CD14-positive monocyte (primary cell): ENCODE measurements at regions not wholly inside any gene's neighbourhood (a gene's known extent, or its start where the extent isn't known, plus 50 kb on each side); places are given as distances from the start of the nearest gene placed in this dataset.

Experiments
- DNase-seq, 3 donors: peaks; one replicate each; pipeline ENCODE4 v3.0.0-alpha.2; 2011 to 2022
- H2AFZ ChIP-seq: 2 replicates; pipeline ENCODE4 v1.6.0; 2012; ENCODE audit warnings: mild to moderate bottlenecking, low read depth, low read length, inconsistent platforms; ENCODE audit not compliant: insufficient read depth, poor library complexity, severe bottlenecking
- H3K27ac ChIP-seq, 2 donors: 1 replicate in 1 of 2; 2 replicates in 1 of 2; pipeline ENCODE4 v1.5.1; 2012 to 2013; ENCODE audit warnings: low read length in 2 of 2, control low read depth in 1 of 2, inconsistent platforms in 1 of 2, low read depth in 1 of 2, mild to moderate bottlenecking in 1 of 2
- H3K27me3 ChIP-seq, 2 donors: one replicate each; pipeline versions ENCODE4 v1.6.0 to v1.6.1; 2011 to 2013; ENCODE audit warnings: low read length in 2 of 2; ENCODE audit not compliant: control insufficient read depth in 2 of 2, insufficient read depth in 2 of 2
- H3K36me3 ChIP-seq, 2 donors: replicated peaks in 1 of 2; 1 replicate in 1 of 2; 2 replicates in 1 of 2; pipeline versions ENCODE4 v1.5.1 to v1.6.1; 2012 to 2013; ENCODE audit warnings: low read length in 2 of 2, control low read depth in 1 of 2, inconsistent platforms in 1 of 2, mild to moderate bottlenecking in 1 of 2; ENCODE audit not compliant: insufficient read depth in 2 of 2, control insufficient read depth in 1 of 2
- H3K4me1 ChIP-seq, 2 donors: 1 replicate in 1 of 2; 2 replicates in 1 of 2; pipeline versions ENCODE4 v1.5.1 to v1.6.1; 2012 to 2013; ENCODE audit warnings: low read length in 2 of 2, control low read depth in 1 of 2, inconsistent platforms in 1 of 2, mild to moderate bottlenecking in 1 of 2, moderate library complexity in 1 of 2; ENCODE audit not compliant: insufficient read depth in 2 of 2, control insufficient read depth in 1 of 2
- H3K4me2 ChIP-seq: replicated peaks from 2 replicates; pipeline ENCODE3; 2012; ENCODE audit warnings: low read length, moderate library complexity, mild to moderate bottlenecking; ENCODE audit not compliant: poor library complexity, severe bottlenecking; ENCODE audit errors: extremely low read depth
- H3K4me3 ChIP-seq, 3 experiments: fragments of 200-600 bp in 1 of 3; sonication (generic) in 1 of 3; replicated peaks in 1 of 3; 1 replicate in 2 of 3; 2 replicates in 1 of 3; pipeline ENCODE4 v1.5.1; 2011 to 2013; ENCODE audit warnings: low read length in 3 of 3, mild to moderate bottlenecking in 3 of 3, control low read depth in 2 of 3, low read depth in 2 of 3, inconsistent platforms in 1 of 3, moderate library complexity in 1 of 3
- H3K79me2 ChIP-seq: 2 replicates; pipeline ENCODE4 v1.6.0; 2012; ENCODE audit warnings: mild to moderate bottlenecking, control low read depth, inconsistent platforms, low read length, moderate library complexity; ENCODE audit not compliant: insufficient read depth
- H3K9ac ChIP-seq: 2 replicates; pipeline ENCODE4 v1.6.0; 2017; ENCODE audit warnings: low read length, mild to moderate bottlenecking; ENCODE audit not compliant: insufficient read depth, poor library complexity, severe bottlenecking
- H3K9me3 ChIP-seq, 2 donors: replicated peaks in 1 of 2; 1 replicate in 1 of 2; 2 replicates in 1 of 2; pipeline versions ENCODE4 v1.5.1 to v1.6.1; 2012 to 2013; ENCODE audit warnings: low read length in 2 of 2, control low read depth in 1 of 2; ENCODE audit not compliant: control insufficient read depth in 1 of 2, insufficient read depth in 1 of 2
- H4K20me1 ChIP-seq: 2 replicates; pipeline ENCODE4 v1.6.0; 2012; ENCODE audit warnings: mild to moderate bottlenecking, low read length, control low read depth, moderate library complexity; ENCODE audit not compliant: insufficient read depth
- H3K27ac Mint-ChIP-seq, 7 donors: one replicate each; pipeline ENCODE4 v1.8.0; 2020; ENCODE audit warnings: mild to moderate bottlenecking in 7 of 7, mixed read lengths in 7 of 7, moderate library complexity in 6 of 7, inconsistent platforms in 2 of 7
- H3K27me3 Mint-ChIP-seq, 3 donors: one replicate each; pipeline ENCODE4 v1.8.0; 2021 to 2022; ENCODE audit warnings: low read depth in 3 of 3, mild to moderate bottlenecking in 3 of 3, mixed read lengths in 3 of 3, moderate library complexity in 3 of 3, inconsistent platforms in 1 of 3
- H3K36me3 Mint-ChIP-seq, 2 donors: one replicate each; pipeline ENCODE4 v1.8.0; 2020; ENCODE audit warnings: mixed read lengths in 2 of 2, inconsistent platforms in 1 of 2, mild to moderate bottlenecking in 1 of 2
- H3K4me1 Mint-ChIP-seq: one replicate; pipeline ENCODE4 v1.8.0; 2020; ENCODE audit warnings: mild to moderate bottlenecking, mixed read lengths
- H3K4me3 Mint-ChIP-seq, 2 donors: one replicate each; pipeline ENCODE4 v1.8.0; 2020; ENCODE audit warnings: mild to moderate bottlenecking in 2 of 2, mixed read lengths in 2 of 2, moderate library complexity in 1 of 2
- H3K9me3 Mint-ChIP-seq, 7 donors: one replicate each; pipeline ENCODE4 v1.8.0; 2020 to 2022; ENCODE audit warnings: mixed read lengths in 7 of 7, mild to moderate bottlenecking in 6 of 7, moderate library complexity in 6 of 7, inconsistent platforms in 2 of 7
- CTCF ChIP-seq: fragments of 200-600 bp; IDR thresholded peaks from one replicate; pipeline ENCODE4 v1.8.0; 2022; ENCODE audit warnings: antibody characterized with exemption, mild to moderate bottlenecking
- WGBS: methylation state at CpG from one replicate; pipeline ENCODE4 v1.1.5; 2013; ENCODE audit warnings: missing lambda C conversion rate; ENCODE audit not compliant: insufficient coverage; 5-methylcytosine and 5-hydroxymethylcytosine counted together
- intact Hi-C, 2 donors: fragments of 100-400 bp; cut with micrococcal nuclease; formaldehyde crosslinking; loops; one replicate each; pipeline versions ENCODE4 v1.15.0 to v1.15.1; 2023

DNA sequence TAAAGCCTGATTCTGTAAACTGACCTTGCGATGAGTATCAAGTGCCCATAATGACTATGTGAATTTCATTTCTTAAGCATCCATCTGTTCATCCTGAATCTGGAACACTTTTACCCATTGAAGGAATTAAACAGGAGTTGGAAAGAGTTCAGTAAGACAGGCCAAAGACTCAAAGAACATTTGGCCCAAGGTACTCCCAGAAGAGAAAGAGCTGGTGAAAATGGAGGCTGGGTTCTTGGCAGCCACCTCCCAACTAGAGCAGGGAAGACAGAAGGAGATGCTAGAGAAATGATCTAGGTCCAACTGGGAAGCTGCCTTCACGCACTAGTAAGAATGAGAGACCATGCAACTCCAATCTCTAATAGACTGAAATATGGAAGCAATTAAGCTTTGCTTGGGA lies 57.1 kb upstream of the ADRA1D start:
- Histone ChIP-seq H3K36me3 (no peaks in the 10 kb centered on the region), H3K4me2 (no peak overlapping the region), H3K4me1 (no peaks in the 10 kb centered on the region), H3K4me3 (no peak overlapping the region), H3K27me3 (no peaks in the 10 kb centered on the region), H3K9me3 (peaks cover 4 to 9% of the 10 kb centered on the region in 2 donors), H3K79me2 (no peaks in the 10 kb centered on the region), H4K20me1 (no peaks in the 10 kb centered on the region), H3K27ac (no peak overlapping the region), H2AFZ (no peak overlapping the region), H3K9ac (no peak overlapping the region)
- DNase-seq = no peak
- intact Hi-C loops = no loop called here
- H3K27ac Mint-ChIP-seq = no peak overlapping the region
- no peak overlapping the region for H3K4me3 Mint-ChIP-seq
- no peak for TF ChIP-seq CTCF
- H3K27me3 Mint-ChIP-seq = peaks cover 3 to 7% (median 3%) of the 10 kb centered on the region in 3 donors
- H3K4me1 Mint-ChIP-seq = no peaks in the 10 kb centered on the region
- H3K9me3 Mint-ChIP-seq = peaks cover 6 to 18% (median 11%) of the 10 kb centered on the region in 7 donors
- no peaks in the 10 kb centered on the region for H3K36me3 Mint-ChIP-seq
- WGBS = no CpG with 5 or more reads among the region's 2 CpGs

DNA sequence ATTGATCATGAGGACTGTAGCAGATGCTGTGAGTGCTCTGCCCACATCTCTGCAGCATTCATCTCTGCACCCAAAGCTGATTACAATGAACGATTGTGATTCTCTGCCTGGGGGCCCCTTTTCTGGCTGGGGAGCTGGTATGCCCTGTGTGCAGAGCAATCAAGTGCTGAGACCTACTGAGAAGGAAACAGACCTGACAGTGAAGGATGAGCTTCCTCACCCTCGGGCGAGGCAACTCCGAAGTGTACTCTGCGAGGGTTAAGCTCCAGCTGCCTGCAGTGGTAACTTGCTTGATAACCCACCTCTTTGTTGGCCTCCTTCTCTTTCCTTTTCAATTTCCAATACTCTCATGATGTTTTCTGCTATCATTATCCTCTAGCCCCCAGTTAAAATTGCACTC lies 56.0 kb upstream of the ADRA1D start:
- H3K27me3 ChIP-seq = no peaks in the 10 kb centered on the region
- no peak for TF ChIP-seq CTCF
- H3K9me3 ChIP-seq = no peaks in the 10 kb centered on the region
- H3K27ac ChIP-seq = no peak overlapping the region
- H3K36me3 ChIP-seq = no peaks in the 10 kb centered on the region
- H3K27ac Mint-ChIP-seq = no peak overlapping the region
- no peaks in the 10 kb centered on the region for H3K4me1 Mint-ChIP-seq
- H3K9me3 Mint-ChIP-seq = peaks cover 2 to 10% (median 6%) of the 10 kb centered on the region in 7 donors
- H3K27me3 Mint-ChIP-seq = peaks cover 3 to 7% (median 3%) of the 10 kb centered on the region in 3 donors
- H3K4me2 ChIP-seq = no peak overlapping the region
- H3K4me1 ChIP-seq = no peaks in the 10 kb centered on the region
- intact Hi-C loops = no loop called here
- H3K36me3 Mint-ChIP-seq = no peaks in the 10 kb centered on the region
- H3K4me3 ChIP-seq = no peak overlapping the region
- DNase-seq = no peak
- no peaks in the 10 kb centered on the region for H3K79me2 ChIP-seq
- 39% methylated on average over 5 of the region's 5 CpGs for WGBS
- no peak overlapping the region for H3K4me3 Mint-ChIP-seq
- no peaks in the 10 kb centered on the region for H4K20me1 ChIP-seq
- H3K9ac ChIP-seq = no peak overlapping the region
- no peak overlapping the region for H2AFZ ChIP-seq
